HG03103 (cell line): ENCODE measurements at regions not wholly inside any gene's neighbourhood (a gene's known extent, or its start where the extent isn't known, plus 50 kb on each side); places are given as distances from the start of the nearest gene placed in this dataset.

ENCODE experiments used
- ATAC-seq: cut with Tn5 transposase; IDR thresholded peaks from one replicate; pipeline ENCODE4 v1.9.1; 2021; ENCODE audit warnings: low read depth; ENCODE audit not compliant: unreplicated experiment

DNA sequence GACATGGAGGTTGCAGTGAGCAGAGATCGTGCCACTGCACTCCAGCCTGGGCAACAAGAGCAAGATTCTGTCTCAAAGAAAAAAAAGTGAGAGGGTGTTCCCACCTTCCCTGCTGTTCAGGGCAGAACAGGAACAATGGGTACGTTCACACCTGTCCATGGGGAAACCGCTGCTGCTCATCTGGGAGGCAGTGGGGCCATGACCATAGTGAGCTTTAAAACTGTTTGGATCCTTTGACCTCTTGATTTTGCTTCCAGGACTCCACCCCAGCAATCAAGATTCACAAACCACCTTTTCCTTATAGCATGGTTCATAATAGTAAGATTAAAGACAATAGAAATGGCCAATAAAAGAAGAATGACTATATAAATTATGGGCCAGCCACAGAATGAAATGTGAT, 209.2 kb downstream of the ARL4C start:
- no peak for ATAC-seq

DNA sequence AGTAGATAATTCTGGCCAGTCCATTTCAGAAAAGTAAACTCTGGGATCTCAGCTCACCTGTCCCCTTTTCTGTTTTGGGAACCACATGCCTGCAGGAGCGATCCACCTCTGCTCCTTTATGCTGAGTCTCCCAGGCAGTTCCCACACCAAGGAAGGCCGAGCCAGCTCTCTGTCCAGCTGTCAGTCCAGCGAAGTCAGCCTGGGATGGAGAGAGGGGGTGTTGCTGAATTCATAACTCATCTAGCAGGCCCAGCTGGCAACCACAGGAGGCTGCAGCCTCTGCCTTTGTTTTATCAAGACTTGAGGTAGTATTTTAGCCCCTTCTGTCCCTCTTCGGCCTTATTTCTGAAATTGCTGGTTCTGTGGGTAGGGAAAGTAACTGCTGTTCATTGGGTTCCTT, 209.9 kb downstream of the ARL4C start:
- ATAC-seq = no peak

DNA sequence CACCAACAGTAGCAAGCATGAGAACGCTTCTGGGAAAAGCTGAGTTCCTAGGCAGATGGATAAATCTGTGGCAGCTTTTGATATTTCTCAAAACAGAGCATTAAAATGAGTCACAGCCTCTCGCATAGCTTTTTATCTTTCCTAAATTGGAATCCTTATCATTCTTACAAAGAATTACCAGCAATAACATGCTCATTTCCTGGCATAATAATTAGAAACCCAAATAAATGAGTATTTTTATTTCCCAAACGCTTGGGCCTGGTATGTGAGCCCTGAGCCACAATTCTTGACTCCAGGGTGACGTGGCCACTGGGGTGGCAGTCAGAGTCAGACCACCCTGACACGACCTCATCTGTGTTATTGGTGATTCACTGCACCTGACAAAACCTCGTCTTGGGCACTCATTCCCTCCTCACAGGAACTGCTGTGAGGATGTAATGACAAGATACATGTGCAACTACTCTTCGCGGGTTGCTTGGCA, 210.7 kb downstream of the ARL4C start:
- ATAC-seq = no peak

DNA sequence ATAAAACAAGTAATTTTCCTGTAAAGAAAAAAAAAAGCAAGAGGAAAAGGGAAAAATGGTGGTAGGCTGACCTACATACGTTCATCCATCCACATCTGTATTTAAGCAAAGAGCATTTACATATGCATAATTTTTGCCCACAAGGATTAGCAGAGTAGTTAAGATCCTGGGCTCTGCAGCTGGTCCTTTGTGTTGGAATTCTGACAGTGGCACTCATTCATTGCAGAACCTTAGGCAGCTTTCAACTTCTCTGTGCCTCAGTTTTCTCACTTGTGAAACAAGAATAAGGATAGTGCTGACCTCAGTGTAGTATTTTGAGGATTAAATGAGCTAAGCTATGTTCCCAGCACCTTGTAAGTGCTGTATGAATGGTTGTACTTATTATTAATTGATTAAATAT, 211.3 kb downstream of the ARL4C start:
- no peak for ATAC-seq

DNA sequence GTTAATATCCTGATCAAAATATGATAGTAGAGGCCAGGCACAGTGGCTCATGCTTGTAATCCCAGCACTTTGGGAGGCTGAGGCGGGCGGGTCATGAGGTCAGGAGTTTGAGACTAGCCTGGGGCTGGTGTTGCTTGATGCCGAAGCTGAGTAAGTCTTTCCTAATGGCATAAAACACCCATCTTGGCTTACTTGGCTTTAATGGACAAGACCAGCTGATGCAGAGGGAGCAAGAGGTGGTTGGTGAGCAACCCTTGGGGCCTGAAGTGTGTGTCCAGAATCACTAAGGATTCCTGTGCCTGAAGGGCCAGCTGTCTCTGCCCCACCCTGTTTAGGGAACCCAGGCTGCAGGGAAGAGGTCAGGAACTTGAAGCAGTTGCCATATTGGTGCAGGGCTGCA, 217.2 kb downstream of the ARL4C start:
- ATAC-seq = no peak

DNA sequence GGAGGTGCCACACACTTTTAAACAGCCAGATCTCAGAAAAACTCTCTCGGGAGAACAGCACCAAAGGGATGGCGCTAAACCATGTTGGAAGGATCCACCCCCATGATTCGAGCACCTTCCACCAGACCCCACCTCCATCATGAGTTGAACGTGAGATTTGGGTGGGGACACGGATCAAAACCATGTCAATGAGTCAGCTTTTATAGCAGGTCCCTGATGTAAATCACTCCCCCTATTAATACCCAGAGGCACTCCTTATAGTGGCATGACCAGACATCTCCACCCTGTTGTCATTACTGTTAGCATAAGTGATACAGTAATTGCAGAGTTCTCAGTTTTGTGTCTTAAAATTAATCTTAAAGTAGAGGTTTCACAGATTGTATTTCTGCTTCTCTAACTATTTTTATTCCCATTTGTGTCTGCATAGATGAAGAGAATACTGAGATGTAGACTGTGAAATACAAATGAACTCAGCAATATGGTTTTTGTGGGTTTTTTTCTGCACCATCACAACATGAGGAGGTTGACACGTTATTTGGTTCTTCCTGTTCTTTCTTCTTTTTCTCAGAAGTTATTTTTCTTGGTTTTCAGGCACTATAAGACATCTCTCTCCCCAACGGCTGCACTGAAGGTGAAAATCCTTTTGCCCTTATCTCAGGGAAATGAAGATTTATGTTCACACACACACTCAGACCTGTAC, 218.2 kb downstream of the ARL4C start:
- no peak for ATAC-seq

DNA sequence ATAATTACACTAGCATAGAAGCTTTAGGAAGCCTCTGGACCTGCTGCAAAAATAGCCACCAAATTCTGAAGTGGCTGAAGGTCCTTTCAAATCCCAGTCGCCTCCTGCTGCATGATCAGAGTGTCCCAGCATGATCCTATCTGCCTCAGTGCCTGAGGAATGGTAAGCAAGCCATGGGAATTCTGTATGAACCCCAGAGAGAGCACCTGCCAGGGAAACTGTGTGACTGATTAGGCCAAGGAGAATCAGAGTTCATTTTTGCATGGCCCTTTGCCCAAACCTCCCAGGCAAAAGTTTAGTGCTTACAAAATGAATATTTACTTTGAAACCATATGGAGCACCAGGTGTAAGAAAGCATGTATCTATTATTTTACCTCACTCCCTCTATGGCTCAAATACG, 221.4 kb downstream of the ARL4C start:
- ATAC-seq = no peak

DNA sequence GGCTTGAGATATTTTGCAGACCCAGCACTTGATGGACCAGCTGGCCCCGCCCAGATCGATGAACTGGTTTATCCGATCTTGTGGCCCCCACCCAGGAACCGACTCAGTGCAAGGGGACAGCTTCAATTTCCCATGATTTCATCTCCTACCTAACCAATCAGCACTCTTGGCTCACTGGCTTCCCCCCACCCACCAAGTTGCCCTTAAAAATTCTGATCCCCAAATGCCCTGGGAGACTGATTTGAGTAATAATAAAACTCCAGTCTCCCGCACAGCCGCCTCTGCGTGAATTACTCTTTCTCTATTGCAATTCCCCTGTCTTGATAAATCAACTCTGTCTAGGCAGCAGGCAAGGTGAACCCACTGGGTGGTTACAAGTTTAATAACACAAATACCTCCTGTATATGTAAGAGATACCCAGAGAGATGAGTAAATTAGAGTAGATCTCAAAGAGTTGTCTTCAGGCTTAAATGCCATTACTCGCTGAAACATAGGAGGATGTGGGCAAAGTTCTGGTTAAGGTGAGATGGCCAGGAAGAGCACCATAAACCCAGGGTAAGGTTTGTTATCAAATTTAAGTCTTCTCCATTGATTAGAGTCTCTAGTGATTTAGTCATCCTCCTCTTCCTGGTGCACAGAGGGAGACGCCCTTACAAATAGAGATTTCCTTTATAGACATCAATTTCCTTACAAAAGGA, 222.8 kb downstream of the ARL4C start:
- ATAC-seq = no peak

DNA sequence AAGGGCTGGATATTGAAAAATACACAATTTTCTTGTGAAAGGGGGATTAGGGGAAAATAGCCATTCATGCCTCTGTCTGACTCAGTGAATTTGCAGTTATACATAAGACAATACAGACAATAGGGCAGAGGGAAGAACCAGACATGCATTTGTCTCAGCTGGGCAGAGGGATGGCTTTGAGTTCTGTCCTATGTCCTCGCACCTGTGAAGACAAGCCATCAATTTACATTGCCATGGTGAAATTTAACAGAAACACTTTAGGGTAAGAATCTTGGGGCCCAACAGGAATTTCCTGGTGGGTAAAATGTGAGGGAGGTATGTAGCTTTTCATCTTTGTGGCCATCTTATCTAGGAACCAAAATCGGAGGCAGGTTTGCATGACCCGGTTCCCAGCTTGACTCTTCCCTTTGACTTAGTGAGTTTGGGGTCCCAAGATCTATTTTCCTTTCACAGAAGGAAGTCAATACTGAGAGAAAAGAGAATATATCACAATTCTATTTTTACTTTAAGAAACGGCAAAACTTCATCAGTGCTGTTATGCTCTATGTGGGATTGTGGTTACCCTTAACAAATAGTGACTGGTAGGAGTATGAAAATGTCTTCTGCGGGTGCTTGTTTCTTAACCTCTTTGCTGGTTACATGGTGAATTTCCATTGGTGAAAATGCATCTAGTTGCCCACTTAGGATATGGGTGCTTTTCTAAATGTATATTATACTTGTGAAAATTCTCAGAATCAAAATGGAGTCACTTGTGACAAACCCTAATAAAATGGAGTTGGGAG, 221.8 kb downstream of the SPP2 start:
- no peak for ATAC-seq

DNA sequence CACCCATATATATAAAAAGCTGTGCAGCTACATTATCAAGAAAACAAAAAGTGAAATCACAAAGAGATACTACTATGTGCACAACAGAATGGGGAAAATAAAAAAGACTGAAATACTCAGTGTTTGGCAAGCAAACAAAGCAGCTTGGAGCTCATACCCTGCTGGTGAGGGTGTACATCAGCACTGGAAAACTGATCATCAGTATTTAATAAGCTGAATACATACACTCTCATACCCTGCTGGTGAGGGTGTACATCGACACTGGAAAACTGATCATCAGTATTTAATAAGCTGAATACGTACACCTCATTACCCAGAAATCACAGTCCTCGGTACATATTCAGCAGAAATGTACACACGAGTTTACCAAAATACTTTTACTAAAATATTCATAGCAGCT, 220.8 kb downstream of the SPP2 start:
- no peak for ATAC-seq

DNA sequence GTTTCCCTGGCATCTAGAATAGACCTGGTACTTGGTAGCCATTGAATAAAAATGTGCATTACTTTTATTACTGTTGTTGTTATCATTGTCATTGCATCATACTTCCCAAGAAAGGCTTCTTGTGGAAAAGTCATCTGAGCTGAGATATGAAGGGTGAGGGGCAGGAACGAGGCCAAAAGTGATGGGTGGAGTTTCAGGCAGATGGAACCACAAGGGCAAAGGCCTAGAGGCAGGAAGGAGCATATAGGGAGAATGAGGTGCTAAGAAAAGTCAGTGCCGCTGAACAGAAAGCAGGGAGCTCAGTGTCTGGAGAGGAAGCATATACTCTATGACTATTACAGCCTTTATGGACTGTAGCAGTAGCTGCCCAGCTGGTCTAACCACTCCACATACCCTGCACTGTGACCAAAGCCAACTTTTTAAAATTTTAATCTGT, 219.3 kb downstream of the SPP2 start:
- no peak for ATAC-seq

DNA sequence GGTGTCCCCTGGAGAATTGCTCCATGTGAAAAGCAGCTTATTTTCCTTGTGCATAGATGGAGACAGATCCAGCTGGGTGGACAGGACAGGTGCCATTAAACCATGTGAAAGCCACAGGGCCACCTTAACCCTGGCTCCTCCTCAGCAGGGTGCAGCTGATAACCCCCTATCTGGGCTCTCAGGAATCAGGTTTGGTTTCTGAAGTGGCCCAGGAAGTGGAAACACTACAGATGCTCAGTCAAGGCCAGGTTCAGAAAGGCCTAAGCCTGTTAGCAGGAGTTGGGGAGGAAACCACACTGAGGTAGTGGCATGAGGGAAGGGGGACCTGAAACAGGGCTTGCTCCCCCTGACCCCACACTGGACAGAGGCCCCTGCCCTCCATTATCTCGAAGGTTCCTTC, 217.0 kb downstream of the SPP2 start:
- ATAC-seq = no peak

DNA sequence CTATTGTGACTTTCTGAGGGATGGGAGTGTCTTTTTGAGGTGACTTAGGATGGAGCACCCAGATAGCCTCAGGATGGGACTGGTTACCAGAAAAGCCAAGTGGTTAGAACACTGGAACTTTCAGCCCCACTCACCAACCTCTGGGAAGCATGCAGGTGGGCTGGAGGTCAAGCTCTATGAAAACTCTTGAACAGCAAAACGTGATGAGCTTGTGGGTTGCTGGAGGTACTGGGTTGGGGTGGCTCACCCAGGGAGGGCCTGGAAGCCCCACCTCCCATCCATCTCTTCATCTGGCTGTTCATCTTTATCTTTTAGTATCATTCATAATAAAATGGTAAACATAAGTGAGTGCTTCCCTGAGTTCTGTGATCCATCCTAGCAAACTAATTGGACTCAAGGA, 216.4 kb downstream of the SPP2 start:
- no peak for ATAC-seq

DNA sequence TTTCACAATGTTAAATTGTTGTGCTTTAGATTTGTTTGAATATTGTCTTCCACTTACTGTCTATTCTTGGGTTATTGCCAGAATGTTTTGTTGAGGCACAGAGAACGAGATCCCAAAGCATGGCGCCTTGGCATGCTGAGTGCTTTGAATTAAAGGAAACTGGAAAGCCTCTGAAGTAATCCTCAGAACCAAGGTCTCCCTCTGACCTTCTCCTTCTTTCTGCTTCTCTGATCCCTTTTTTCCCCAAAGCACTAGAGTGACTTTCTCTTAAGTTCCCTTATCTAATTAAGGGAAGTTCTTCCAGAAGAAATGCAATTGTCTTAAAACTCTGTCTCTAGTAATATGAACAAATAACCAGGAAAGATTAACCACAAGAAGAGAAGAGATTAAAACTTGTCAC, 214.7 kb downstream of the SPP2 start:
- no peak for ATAC-seq

DNA sequence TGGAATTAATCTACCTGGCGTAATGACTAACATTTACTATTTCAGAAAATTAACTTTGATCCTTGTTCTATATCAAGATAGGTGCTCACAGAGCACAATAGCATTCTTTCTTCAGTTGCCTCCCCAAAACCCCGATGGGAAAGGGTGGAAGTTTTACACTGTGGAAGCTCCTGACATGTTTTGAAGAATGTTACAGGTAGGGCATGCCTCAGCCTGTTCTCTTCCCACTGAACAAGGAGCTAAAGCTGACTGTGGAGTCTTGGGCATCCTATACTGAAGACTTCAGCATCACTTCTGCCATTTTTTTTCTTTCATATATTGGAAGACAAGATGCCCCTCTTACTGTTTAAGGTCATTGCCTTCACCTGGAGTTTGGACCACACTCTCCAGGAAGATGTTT, 211.2 kb downstream of the SPP2 start:
- ATAC-seq = no peak

DNA sequence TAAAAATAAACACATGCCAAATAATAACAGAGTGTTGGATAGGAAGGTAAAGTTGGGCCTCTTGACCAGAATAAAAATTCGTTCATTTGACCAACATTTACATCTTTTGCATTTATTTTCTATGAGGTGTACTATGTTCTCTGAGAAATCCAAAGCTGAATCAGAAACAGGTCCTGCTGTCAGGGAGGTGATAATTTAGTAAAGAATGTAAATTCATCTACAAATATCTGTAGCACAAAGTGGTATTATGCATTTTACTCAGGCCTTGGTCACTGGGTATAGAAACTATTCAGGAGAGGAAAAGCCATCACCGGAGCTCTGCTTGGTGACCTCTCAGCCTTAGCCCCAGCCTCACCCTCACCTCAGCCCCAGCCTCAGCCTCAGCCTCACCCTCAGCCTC, 208.9 kb downstream of the SPP2 start:
- no peak for ATAC-seq

DNA sequence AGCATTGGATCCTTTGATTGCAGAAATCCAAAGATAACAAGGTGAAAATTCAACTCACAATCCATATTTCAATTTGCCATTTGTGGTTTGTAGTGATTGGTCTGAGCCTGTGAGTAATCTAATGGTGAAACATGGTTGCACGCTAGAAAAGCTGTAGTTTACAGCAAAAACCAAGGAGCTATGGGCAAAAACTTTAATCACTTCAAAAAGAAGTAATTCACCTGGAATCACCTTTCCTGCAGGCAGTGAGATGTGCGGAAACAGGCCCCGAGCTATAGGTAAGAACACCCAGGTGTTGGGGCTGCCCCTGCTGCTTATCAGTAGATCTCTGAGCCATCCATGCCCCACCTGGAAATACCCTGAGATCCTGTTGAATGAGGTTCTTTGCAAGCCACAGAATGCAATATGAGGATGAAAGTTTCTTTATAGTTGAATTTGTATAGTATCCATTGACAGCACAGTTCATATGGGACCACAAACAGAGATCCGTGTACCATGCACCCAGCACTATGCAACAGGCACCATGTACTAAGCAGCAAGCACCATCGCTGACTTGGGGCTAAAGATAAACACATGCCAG, 208.2 kb downstream of the SPP2 start:
- ATAC-seq = no peak

DNA sequence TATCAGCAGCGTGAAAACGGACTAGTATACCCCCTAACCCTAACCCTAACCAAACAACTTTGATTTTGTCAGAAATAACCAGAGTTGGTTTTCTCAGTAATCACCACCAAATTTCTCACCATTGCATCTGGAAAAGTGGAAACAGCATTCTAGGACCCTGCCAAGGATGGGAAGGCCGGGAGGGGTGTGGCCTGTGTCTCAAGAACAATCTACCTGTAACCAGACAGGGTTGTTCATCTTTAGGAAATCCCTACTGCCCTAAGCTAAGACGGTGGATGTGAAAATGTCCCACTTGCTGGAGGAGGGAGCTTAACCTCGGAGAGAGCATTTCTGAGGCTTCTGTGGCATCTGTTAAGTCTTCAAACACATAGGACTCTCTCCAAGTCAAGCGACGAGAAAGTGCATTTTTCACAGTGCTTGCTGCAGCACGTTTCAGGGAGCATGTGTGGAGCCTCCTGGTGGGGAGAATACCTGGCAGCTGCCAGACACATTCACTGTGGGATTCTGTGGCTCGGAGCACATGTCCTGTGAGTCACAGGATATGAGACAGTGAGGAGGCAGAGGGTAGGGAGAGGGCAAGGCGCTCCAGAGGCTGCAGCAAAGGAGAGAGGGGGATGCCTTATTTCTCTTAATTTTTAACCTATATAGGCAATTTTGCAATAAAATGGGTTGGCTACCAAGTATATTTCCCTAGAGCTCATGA, 207.5 kb downstream of the SPP2 start:
- no peak for ATAC-seq

DNA sequence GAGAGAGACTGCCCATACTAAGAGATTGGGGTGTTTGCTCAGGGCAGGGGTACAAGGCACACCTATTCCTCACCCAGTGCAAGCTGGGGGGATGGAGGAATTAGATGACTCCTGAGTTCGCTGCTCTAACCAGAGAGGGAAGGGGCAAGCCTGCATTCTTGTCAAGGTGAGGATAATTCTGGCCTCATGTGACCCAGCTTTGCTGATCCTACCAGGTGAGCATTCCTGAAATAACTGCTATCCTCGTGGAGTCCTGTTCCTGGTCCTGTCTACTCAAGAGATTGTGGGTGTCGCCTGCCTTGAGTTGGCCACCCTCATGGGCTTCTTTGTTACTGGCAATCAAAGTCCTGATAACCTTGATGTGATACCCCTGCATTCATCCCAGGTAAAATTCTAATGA, 206.0 kb downstream of the SPP2 start:
- no peak for ATAC-seq

DNA sequence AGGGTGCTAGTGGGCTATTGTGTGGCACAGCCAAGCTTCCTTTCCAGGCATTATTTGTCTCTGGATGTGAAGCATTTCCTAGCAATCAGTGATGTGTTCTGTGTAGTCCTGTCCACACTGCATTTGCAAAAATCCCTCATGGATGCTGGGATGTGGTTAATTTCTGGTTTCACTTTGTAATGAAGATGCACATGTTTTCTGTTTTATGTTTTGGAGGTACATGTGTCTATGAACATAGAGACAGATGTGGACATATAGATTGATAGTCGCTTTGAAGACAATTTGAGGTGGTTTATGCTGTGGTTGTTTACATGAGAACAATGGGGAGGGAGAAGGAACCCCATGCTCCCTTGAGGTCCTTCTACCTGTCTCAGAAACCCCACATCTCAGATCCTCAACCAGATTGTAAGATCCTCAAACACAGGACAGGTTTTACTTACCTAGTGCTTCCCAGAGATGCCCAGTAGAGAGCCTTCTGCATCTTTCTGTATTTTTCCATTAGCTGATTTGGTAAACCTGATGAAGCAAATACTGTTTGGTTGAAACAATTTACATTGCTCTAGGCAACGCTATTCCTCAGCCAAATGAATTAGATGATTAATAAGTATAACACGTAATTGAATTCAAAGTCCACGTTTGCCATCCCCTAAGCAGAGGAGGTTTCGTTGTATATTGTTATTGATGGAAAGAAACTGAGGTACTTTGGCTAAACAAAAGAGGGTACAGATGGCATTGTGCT, 204.4 kb downstream of the SPP2 start:
- ATAC-seq = no peak
